Inflammatory macrophage treated with lipopolysaccharide for 1 hour (primary cell): ENCODE measurements at regions not wholly inside any gene's neighbourhood (a gene's known extent, or its start where the extent isn't known, plus 50 kb on each side); places are given as distances from the start of the nearest gene placed in this dataset.
"Not testable (repeated sequence)": the region's sequence is repeated elsewhere in the genome, so short reads cannot be mapped to it uniquely, and the experiment has no call there.

Experiments used
- DNase-seq, 2 donors: peaks; one replicate each; pipeline ENCODE4 v3.0.0-alpha.2; 2020 to 2022

- peak; percentile 13 for DNase-seq
These were observed 124.6 kb upstream of the KCNAB1 start for GRCh38 chr3:155995525-155996370.

GRCh38 chr3:155996882-155997281 lies 123.5 kb upstream of the KCNAB1 start:
- no peak for DNase-seq

- not testable (repeated sequence) for DNase-seq
These were observed 122.2 kb upstream of the KCNAB1 start for GRCh38 chr3:155998173-155998572.

DNA sequence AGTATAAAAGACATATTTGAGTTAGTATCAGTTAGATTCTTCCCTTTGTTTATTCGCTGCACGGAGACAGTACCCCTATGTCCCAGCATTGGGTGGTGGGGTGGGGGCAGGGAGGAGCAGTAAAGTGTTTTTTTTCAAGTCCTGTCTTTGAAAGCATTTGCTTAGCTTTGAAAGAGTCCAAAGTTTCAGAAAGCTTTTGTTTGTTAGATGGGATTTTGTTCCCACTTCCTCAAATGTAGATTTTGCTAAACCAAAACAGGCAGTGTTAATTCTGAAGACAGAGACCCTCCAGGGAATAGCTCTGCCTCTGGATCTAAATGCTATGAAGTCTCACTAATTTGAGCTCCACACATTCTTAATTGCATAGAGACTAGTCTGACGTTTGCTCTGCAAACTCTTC lies 114.6 kb upstream of the KCNAB1 start:
- no peak for DNase-seq

DNA sequence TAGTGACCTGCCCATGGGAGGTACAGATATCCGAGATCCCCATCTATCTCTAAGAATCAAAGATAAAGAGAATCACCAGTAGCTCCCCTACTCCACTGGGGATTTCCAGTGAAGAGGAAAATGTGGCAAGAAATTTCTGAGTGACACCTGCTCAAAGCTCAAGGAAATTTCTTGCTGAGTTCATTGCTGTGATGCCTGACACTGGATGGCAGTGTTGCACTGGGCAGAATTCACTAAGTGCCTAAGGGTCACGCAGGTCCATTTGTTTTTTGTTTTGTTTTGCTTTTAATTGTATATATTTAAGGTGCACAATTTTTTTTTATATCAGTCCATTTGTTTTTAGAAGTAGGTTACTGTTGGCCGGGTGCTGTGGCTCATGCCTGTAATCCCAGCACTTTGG lies 109.5 kb upstream of the KCNAB1 start:
- peak; percentile 1 to 10 for DNase-seq

DNA sequence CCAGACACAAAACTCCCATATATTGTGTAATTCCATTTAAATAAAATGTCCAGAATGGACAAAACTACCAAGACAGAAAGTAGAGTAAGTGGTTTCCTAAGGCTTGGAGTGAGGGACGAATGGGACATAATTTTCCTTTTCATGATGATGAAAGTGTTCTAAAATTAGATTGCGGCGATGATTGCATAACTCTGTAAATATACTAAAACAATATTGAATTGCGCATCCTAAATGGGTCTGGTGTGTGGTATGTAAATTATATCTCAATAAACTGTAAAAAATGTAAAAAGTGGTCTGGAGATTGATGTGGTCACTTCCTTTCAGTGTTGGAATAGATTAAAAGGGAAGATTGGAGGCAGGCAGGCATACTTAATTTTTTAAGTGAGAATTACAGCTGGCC lies 105.9 kb upstream of the KCNAB1 start:
- DNase-seq, result peak; percentile 46 to 56

DNA sequence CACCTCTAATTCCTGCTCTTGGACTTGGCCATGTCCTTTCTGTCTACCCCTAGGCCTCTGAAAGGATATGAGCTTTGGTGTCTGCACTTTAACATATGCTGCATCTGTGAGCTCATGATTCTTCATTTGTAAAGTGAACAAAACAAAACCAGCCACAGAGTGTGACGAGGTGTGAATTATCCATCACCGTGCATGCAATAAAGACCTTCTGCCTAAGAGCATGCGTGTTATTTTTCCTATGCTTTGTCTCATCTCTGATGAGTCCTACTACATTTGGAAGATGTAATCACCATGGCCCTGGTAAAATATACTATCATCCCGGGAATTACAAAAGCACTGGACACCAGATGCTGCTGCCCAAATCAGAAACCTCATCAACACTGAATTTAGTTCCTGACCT lies 103.5 kb upstream of the KCNAB1 start:
- no peak for DNase-seq

DNA sequence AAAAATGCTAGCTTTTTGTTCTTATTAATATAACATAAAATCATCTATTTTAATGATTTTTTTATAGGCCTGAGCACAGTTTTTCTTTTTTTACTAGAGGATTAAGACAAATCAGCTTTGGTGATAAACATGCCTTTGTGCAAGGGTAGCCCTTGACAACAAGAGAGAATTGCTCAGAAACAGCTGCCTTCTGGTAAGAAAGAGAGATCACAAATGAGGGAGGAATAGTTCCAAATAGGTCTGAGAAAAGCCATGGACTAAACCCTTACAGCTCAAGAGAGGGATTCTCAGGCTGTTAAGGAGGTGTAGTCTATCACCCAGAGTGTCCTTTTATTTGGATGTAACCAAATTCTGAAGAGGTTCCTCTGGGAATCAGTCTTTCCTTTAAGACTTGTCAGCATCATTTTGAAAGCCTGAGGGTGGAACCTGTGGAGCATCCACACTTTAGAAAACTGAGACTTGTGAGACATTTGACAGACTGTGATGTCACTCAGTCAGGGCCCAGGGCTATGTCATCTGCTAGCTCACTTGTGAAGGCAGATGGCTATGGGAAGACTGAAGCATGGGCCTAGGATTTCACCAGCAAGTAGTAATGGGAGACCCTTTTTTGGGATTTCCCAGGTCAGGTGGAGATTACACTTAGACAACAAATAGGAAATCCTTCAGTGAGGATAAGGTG lies 102.9 kb upstream of the KCNAB1 start:
- no peak for DNase-seq

GRCh38 chr3:156024904-156025533 lies 95.4 kb upstream of the KCNAB1 start:
- no peak for DNase-seq

- DNase-seq, result no peak
These were observed 91.2 kb upstream of the KCNAB1 start for GRCh38 chr3:156029208-156029607.

- DNase-seq, result no peak
These were observed 89.7 kb upstream of the KCNAB1 start for GRCh38 chr3:156030723-156031122.

DNA sequence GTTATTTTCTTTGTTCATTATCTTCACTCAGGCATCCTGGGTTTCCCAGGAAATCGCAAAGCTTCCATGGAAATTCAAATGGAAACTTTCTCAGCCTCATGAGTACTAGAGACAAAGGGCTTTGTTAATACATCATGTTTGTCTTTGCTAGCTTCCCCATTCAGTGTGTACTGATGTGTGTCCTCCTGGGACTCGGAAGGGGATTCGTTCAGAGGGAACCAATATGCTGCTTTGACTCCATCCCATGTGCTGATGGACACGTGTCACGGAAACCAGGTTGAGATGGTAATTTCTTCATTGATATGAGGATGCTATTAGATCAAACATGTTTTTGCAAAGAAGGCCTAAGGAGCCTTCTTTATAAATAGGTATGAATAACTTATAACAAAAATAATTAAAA lies 87.0 kb upstream of the KCNAB1 start:
- DNase-seq, result no peak

GRCh38 chr3:156035158-156035557 lies 85.2 kb upstream of the KCNAB1 start:
- DNase-seq, result no peak

- DNase-seq, result no peak
These were observed 83.9 kb upstream of the KCNAB1 start for GRCh38 chr3:156036258-156037053.

GRCh38 chr3:156037356-156037755 lies 83.0 kb upstream of the KCNAB1 start:
- no peak for DNase-seq

DNA sequence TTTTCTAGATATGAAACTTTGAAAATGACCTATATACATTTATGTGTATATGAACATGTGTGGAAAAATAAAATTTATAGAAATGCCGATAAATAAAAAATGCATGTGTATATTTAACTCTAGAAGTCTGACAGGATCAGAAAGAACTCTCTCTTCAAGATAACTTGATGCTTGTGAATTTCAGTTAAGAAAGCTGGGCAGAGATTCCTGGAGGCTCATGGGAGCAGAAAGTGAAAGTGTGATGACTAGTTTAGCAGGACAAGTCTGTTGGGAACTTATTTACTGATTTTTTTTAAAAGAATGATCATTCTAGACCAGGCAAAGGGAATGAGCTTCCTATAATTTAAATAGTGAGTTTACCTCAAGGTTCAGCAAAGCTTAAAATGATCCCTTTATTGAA lies 81.5 kb upstream of the KCNAB1 start:
- DNase-seq, result no peak

DNA sequence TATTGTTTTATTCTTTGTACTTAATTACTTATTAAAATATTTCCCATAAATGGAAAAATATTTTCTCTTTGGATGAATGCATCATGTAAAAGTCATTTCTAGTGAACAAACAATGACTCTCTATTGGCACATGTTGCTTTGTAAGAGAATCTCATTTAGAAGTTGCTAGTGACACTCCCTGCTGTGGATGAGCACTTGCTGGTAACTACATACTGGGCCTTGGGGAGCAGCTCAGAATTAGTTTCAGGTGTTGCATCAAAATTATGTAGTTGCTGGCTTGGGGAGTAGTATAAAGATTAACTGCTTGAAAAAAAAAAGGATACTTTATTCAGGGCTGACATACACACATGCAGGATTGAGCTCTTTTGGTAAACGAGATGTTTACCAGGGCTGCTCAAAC lies 80.3 kb upstream of the KCNAB1 start:
- DNase-seq, result no peak

- DNase-seq, result not testable (repeated sequence)
These were observed 79.0 kb upstream of the KCNAB1 start for GRCh38 chr3:156041216-156041841.

GRCh38 chr3:156041856-156042255 lies 78.5 kb upstream of the KCNAB1 start:
- not testable (repeated sequence) for DNase-seq

DNA sequence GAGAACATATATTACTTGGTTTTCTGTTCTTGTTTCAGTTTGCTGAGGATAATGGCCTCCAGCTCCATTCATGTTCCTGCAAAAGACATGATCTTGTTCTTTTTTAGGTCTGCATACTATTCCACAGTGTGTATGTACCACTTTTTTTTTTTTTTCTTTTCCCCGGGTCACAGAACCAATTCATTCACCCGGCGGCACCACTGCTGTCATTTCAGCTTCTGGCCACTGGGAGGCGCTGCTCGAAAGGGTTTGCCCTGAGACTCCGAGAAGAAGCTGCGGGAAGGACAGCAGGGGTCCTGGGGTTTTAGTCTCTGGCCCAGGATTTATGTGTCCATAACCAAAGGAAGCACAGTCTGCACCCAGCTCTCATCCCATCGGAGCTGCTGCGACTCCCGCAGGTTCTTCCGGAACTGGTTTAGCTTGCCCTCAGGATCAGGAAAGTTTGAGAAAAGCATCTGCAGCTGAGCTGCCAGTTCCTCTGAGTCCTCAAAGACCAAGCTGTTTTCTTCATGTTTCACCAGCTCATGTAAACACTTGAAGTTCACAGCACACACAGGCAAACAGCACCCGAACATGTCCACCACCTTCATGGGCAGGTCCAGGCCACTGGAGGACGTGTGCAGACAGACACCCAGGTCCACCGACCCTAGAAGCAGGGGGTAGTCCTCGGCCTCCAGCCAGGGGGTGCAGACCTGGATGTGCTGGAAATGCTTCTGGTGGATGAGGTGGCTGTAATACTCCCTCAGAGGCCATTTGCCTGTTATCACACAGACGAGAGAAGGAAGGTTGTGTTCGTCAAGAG lies 76.3 kb upstream of the KCNAB1 start:
- peak in 1 of 2 donors; percentile 45 for DNase-seq

DNA sequence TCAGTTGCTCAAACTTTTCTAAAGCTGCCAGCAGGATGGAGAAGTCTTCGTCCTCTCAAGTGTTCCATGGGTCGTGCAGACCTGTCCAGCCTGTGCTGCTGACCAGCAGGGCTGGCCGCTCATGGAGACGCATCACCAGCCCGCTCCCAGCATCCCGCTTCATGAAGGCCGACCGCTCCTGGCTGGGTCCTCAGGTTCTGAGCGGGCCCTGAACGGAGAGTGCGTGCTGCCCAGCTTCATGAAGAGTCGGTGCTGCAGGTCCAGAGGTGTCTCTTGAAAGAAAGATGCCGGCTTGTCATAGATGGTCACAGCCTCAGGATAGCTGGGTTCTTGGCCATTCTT lies 75.8 kb upstream of the KCNAB1 start:
- no peak for DNase-seq

DNA sequence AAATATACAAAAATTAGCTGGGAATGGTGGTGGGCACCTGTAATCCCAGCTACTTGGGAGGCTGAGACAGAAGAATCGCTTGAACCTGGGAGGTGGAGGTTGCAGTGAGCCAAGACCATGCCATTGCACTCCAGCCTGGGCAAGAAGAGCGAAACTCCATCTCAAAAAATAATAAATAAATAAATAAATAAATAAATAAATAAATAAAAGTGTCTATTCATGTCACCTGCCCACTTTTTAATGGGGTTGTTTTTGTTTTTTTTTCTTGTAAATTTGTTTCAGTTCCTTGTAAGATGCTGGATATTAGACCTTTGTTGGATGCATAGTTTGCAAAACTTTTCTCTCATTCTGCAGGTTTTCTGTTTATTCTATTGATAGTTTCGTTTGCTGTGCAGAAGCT lies 71.9 kb upstream of the KCNAB1 start:
- DNase-seq, result not testable (repeated sequence)
